Small intestine (tissue), 7 donors: ENCODE measurements at regions not wholly inside any gene's neighbourhood (a gene's known extent, or its start where the extent isn't known, plus 50 kb on each side); places are given as distances from the start of the nearest gene placed in this dataset.
"Not testable (repeated sequence)": the region's sequence is repeated elsewhere in the genome, so short reads cannot be mapped to it uniquely, and the experiment has no call there.

Experiments
- DNase-seq, 2 donors: peaks; one replicate each; pipeline versions ENCODE4 v3.0.0 to v3.0.0-alpha.2; 2013
- FAIRE-seq: peaks from 2 replicates; lab custom pipeline; 2012; peaks lifted over from hg19 to GRCh38; lab: Jason Lieb, UNC
- H3K27ac ChIP-seq, 3 donors: one replicate each; pipeline ENCODE4 v1.5.1; 2013; ENCODE audit warnings: low read length in 2 of 3, mild to moderate bottlenecking in 2 of 3, control low read depth in 1 of 3, inconsistent platforms in 1 of 3, low read depth in 1 of 3, moderate library complexity in 1 of 3
- H3K27me3 ChIP-seq, 3 donors: one replicate each; pipeline ENCODE4 v1.6.1; 2013; ENCODE audit warnings: low read length in 3 of 3, inconsistent platforms in 1 of 3; ENCODE audit not compliant: control insufficient read depth in 3 of 3, insufficient read depth in 3 of 3
- H3K36me3 ChIP-seq, 3 donors: one replicate each; pipeline ENCODE4 v1.6.1; 2013; ENCODE audit warnings: low read length in 3 of 3, inconsistent platforms in 1 of 3, low read depth in 1 of 3, mild to moderate bottlenecking in 1 of 3, moderate library complexity in 1 of 3; ENCODE audit not compliant: control insufficient read depth in 3 of 3, insufficient read depth in 2 of 3
- H3K4me1 ChIP-seq, 3 donors: one replicate each; pipeline ENCODE4 v1.6.1; 2013; ENCODE audit warnings: low read length in 2 of 3, inconsistent platforms in 1 of 3, low read depth in 1 of 3, mild to moderate bottlenecking in 1 of 3, moderate library complexity in 1 of 3; ENCODE audit not compliant: control insufficient read depth in 3 of 3, insufficient read depth in 2 of 3
- H3K4me3 ChIP-seq, 3 donors: one replicate each; pipeline ENCODE4 v1.5.1; 2013; ENCODE audit warnings: low read length in 3 of 3, control low read depth in 1 of 3, inconsistent platforms in 1 of 3, low read depth in 1 of 3, mild to moderate bottlenecking in 1 of 3, moderate library complexity in 1 of 3
- H3K9me3 ChIP-seq, 2 donors: one replicate each; pipeline ENCODE4 v1.6.1; 2013; ENCODE audit warnings: low read depth in 1 of 2, low read length in 1 of 2; ENCODE audit not compliant: control insufficient read depth in 2 of 2, insufficient read depth in 1 of 2
- WGBS, 3 donors: extraction: QIAGEN DNeasy Blood & Tissue Kit; methylation state at CpG; one replicate each; pipeline ENCODE4 v1.1.7; 2013; 5-methylcytosine and 5-hydroxymethylcytosine counted together
- donor health status: healthy with polysubstance abuse.
- donor health status: control.
- donor health status: control.
- donor health status: Bipolar disorder and iron deficiency.
- donor health status: healthy.

- Histone ChIP-seq H3K4me3 (no peak overlapping the region), H3K4me1 (no peaks in the 10 kb centered on the region), H3K27me3 (no peaks in the 10 kb centered on the region), H3K27ac (no peak overlapping the region), H3K9me3 (no peaks in the 10 kb centered on the region), H3K36me3 (no peaks in the 10 kb centered on the region)
- WGBS, 3 donors: 63 to 96% (median 88%) methylated on average over 1 of the region's 1 CpG
- FAIRE-seq: no peak
- DNase-seq: no peak
Measured at GRCh38 chr14:37673439-37673838, 78.0 kb downstream of the TTC6 start.

DNA sequence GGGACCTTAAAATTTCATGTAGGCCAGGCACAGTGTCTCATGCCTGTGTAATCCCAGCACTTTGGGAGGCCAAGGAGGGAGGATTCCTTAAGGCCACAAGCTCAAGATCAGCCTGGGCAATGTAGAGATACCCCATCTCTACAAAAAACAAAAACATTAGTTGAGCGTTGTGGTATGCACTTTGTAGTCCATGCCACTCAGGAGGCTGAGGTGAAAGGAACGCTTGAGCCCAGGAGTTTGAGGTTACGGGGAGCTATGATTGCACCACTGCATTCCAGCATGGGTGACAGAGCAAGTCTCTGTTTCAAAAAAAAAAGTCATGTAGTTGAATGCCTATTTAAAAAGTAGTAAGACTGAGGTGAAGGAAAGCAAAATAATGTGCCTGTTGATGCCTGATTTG is 83.5 kb downstream of the TTC6 start:
- H3K27ac ChIP-seq: no peak overlapping the region
- no peak for FAIRE-seq

DNA sequence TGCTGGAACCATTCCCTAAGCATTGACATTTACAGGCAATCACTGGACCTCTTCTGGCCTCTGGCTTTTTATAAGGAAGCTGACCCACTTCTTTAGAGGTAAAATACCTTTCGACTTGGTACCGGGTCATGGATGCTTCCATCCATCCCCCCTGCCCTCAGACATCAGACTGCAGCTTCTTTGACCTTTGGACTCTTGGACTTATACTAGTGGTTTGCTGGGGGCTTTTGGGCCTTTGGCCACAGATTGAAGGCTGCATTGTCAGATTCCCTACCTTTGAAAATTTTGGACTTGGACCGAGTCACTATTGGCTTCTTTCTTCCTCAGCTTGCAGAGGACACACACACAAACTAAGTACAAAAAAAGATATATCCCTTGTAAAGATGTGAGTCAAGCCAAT is 86.1 kb downstream of the TTC6 start:
- WGBS, 3 donors: 94 to 100% (median 97%) methylated on average over 3 of the region's 3 CpGs
- no peaks in the 10 kb centered on the region for H3K4me1 ChIP-seq
- FAIRE-seq: no peak
- no peaks in the 10 kb centered on the region for H3K9me3 ChIP-seq
- H3K4me3 ChIP-seq: no peak overlapping the region
- H3K27ac ChIP-seq: no peak overlapping the region
- no peak for DNase-seq
- H3K27me3 ChIP-seq: no peaks in the 10 kb centered on the region
- H3K36me3 ChIP-seq: no peaks in the 10 kb centered on the region

More for the DNA sequence above, 83.5 kb downstream of the TTC6 start:
- no peaks in the 10 kb centered on the region for H3K27me3 ChIP-seq
- H3K9me3 ChIP-seq: no peaks in the 10 kb centered on the region
- 88 to 90% (median 89%) methylated on average over 3 of the region's 3 CpGs for WGBS, 3 donors
- H3K36me3 ChIP-seq: no peaks in the 10 kb centered on the region
- no peaks in the 10 kb centered on the region for H3K4me1 ChIP-seq
- H3K4me3 ChIP-seq: no peak overlapping the region
- DNase-seq: no peak

DNA sequence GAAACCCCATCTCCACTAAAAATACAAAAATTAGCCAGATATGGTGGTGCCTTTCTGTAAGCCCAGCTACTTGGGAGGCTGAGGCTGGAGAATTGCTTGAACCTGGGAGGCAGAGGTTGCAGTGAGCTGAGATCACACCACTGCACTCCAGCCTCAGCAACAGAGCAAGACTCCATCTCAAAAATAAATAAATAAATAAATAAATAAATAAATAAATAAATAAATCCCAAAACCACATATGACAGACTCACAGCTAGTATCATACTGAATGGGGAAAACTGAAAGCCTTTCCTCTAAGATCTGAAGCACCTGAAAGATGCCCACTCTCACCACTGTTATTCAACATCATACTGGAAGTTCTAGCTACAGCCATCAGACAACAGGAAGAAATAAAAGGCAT is 97.3 kb downstream of the TTC6 start:
- FAIRE-seq, H3K4me1 ChIP-seq: not testable (repeated sequence)

GRCh38 chr14:37693420-37693819 is 98.0 kb downstream of the TTC6 start:
- H3K4me1 ChIP-seq, H3K4me3 ChIP-seq, H3K36me3 ChIP-seq, FAIRE-seq, DNase-seq, H3K27me3 ChIP-seq, H3K27ac ChIP-seq: not testable (repeated sequence)
- H3K9me3 ChIP-seq: peaks cover 0 to 14% of the 10 kb centered on the region in 2 donors
- 76 to 95% (median 90%) methylated on average over 1 of the region's 1 CpG for WGBS, 3 donors

More for the DNA sequence above, 97.3 kb downstream of the TTC6 start:
- H3K36me3 ChIP-seq, DNase-seq, H3K4me3 ChIP-seq, H3K27me3 ChIP-seq, H3K27ac ChIP-seq: not testable (repeated sequence)
- peaks cover 0 to 20% of the 10 kb centered on the region in 2 donors for H3K9me3 ChIP-seq

DNA sequence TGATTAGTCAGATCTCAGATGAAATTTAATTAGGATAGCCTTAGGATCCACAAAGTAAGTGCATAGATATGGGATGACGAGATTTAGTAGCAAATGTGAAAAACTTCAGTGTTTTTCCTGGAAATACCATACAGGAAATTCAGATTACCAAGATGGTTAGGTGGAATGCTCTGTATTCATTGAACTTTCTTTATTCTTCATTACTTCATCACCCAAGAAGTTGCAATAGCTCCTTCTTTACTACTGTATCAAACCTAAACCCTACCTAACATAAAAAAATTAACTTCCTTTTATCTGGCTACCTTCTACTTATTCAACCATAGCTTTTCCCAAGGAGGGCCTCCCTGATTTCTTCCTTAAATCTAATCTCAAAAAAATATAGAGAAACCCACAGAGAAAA is 100.4 kb downstream of the TTC6 start:
- FAIRE-seq (no peak), DNase-seq (no peak)
- H3K27me3 ChIP-seq: no peaks in the 10 kb centered on the region
- WGBS, 3 donors: 84 to 100% (median 86%) methylated on average over 1 of the region's 1 CpG
- peaks cover 0 to 25% (median 0%) of the 10 kb centered on the region in 3 donors for H3K4me1 ChIP-seq
- no peaks in the 10 kb centered on the region for H3K36me3 ChIP-seq
- no peak overlapping the region for H3K4me3 ChIP-seq
- peaks cover 0 to 11% of the 10 kb centered on the region in 2 donors for H3K9me3 ChIP-seq
- no peak overlapping the region for H3K27ac ChIP-seq

DNA sequence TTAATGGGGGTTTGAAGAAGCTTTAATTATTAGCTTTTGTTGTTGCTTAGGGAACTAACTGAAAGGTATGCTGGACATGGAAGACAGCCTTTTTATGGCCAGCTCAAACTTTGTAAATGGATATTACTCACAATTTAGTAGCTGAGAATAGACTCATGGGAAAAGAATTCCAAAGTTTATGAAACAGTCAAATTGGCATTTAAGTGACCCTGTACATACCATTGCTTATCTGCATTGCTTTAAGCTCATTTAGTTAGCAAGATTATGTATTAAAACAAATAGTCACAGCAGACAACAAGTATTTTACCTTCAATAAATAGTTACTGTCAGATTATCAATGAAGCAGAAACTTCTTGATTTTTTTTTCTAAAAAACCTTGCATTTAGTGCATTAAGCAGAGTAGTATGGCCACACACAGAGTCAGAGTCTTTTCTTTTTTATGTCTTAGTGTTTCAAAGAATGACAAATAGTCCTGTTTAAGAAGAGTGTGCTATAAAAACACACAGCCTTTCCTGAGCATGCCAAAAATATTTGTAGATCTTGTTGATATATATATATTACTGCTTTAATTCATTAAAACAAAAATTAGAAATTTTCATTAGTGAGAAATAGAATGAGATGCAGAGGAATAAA is 102.2 kb downstream of the TTC6 start:
- no peaks in the 10 kb centered on the region for H3K36me3 ChIP-seq
- FAIRE-seq (no peak), DNase-seq (peak; percentile 56 to 60)
- H3K9me3 ChIP-seq: peaks cover 0 to 6% of the 10 kb centered on the region in 2 donors
- H3K4me1 ChIP-seq: peaks cover 0 to 25% (median 0%) of the 10 kb centered on the region in 3 donors
- H3K4me3 ChIP-seq: no peak overlapping the region
- no peak overlapping the region for H3K27ac ChIP-seq
- H3K27me3 ChIP-seq: no peaks in the 10 kb centered on the region

- Histone ChIP-seq H3K4me1 (peaks cover 0 to 25% (median 0%) of the 10 kb centered on the region in 3 donors), H3K4me3 (no peak overlapping the region), H3K27me3 (no peaks in the 10 kb centered on the region), H3K36me3 (no peaks in the 10 kb centered on the region), H3K27ac (peak overlapping the region in 1 of 3 donors; percentile 61), H3K9me3 (peaks cover 0 to 6% of the 10 kb centered on the region in 2 donors)
- FAIRE-seq: no peak
- DNase-seq: peak; percentile 72 to 86
- WGBS, 3 donors: 64 to 78% (median 70%) methylated on average over 4 of the region's 4 CpGs
Measured at GRCh38 chr14:37698840-37699777, 103.7 kb downstream of the TTC6 start.
